Activated T-helper 17 cell treated with anti-CD3 and anti-CD28 coated beads, Interleukin-2, amount 50 U/mL, for 72 hours (primary cell): ENCODE measurements at regions not wholly inside any gene's neighbourhood (a gene's known extent, or its start where the extent isn't known, plus 50 kb on each side); places are given as distances from the start of the nearest gene placed in this dataset.

Experiments
- ATAC-seq: fragments of 150-1000 bp; cut with Tn5 transposase; replicated peaks from 2 replicates; pipeline ENCODE4 v1.10.0; 2021; ENCODE audit warnings: mild to moderate bottlenecking, moderate library complexity
- H3K27ac Mint-ChIP-seq: one replicate; pipeline ENCODE4 v1.8.0; 2022; ENCODE audit warnings: mixed read lengths
- H3K27me3 Mint-ChIP-seq: one replicate; pipeline ENCODE4 v1.8.0; 2022; ENCODE audit warnings: mixed read lengths
- H3K36me3 Mint-ChIP-seq: one replicate; pipeline ENCODE4 v1.8.0; 2022; ENCODE audit warnings: low read depth, mild to moderate bottlenecking, mixed read lengths
- H3K4me1 Mint-ChIP-seq: one replicate; pipeline ENCODE4 v1.8.0; 2022; ENCODE audit warnings: mixed read lengths
- H3K4me3 Mint-ChIP-seq: one replicate; pipeline ENCODE4 v1.8.0; 2022; ENCODE audit warnings: mild to moderate bottlenecking, mixed read lengths
- H3K9me3 Mint-ChIP-seq: one replicate; pipeline ENCODE4 v1.8.0; 2022; ENCODE audit warnings: mixed read lengths

- ATAC-seq = no peak
- Mint-ChIP-seq H3K27ac (no peak overlapping the region), H3K4me3 (no peak overlapping the region), H3K9me3 (peaks cover 4% of the 10 kb centered on the region), H3K36me3 (no peaks in the 10 kb centered on the region), H3K27me3 (no peaks in the 10 kb centered on the region), H3K4me1 (no peaks in the 10 kb centered on the region)
Measured at GRCh38 chr3:5517921-5518320, 330.4 kb downstream of the EDEM1 start.

DNA sequence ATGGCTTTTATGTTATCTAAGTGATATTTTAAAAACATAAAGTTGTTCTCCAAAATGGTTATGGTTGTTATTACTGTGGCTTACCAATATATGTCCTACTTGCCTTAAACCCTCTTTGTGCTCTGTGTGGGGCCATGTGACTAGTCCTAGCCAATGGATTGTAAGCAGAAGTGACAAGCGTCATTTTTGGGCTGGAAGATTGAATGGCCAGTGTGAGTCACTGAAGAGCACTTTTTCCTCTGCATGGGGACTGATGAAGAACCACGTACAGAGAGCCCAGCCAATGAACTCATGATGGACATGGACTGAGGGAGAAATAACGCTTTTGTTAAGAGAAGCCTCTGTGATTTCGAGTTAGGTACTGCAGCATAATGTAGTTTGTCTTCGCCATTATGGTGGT lies 332.7 kb downstream of the EDEM1 start:
- H3K4me1 Mint-ChIP-seq = no peaks in the 10 kb centered on the region
- no peak overlapping the region for H3K4me3 Mint-ChIP-seq
- ATAC-seq = no peak
- no peak overlapping the region for H3K27ac Mint-ChIP-seq
- H3K36me3 Mint-ChIP-seq = no peaks in the 10 kb centered on the region
- no peaks in the 10 kb centered on the region for H3K27me3 Mint-ChIP-seq
- H3K9me3 Mint-ChIP-seq = no peaks in the 10 kb centered on the region

DNA sequence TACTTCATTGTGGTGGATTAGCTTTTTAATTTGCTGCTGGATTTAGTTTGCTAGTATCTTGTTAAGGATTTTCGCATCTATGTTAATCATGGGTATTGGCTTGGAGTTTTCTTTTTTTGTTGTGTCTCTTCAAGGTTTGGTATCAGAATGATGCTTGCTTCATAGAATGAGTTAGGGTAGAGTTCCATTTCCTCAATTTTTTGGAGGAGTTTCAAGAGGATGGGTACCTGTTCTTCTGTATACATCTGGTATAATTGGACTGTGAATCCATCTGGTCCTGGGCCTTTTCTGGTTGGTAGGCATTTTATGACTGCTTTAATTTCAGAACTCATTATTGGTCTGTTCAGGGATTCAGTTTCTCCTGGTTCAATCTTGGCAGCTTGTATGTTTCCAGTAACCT lies 335.6 kb downstream of the EDEM1 start:
- H3K27ac Mint-ChIP-seq = no peak overlapping the region
- no peaks in the 10 kb centered on the region for H3K36me3 Mint-ChIP-seq
- no peaks in the 10 kb centered on the region for H3K4me1 Mint-ChIP-seq
- no peaks in the 10 kb centered on the region for H3K27me3 Mint-ChIP-seq
- H3K9me3 Mint-ChIP-seq = no peaks in the 10 kb centered on the region
- ATAC-seq = no peak
- H3K4me3 Mint-ChIP-seq = no peak overlapping the region

DNA sequence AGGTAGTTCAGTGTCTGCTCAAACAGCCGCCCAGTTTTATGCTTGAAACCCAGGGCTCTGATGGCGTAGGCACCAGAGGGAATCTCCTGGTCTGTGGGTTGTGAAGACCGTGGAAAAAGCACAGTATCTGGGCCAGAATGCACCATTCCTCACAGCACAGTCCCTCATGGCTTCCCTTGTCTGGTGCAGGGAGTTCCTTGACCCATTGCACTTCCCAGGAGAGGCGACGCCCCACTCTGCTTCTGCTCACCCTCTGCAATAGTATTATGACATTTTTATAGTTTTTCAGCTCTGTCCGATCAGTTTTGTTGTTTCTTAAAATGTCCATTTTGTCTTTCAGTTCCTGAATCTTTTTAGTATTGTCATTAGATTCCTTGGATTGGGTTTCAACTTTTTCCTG lies 343.5 kb downstream of the EDEM1 start:
- H3K9me3 Mint-ChIP-seq = no peaks in the 10 kb centered on the region
- no peaks in the 10 kb centered on the region for H3K27me3 Mint-ChIP-seq
- no peaks in the 10 kb centered on the region for H3K4me1 Mint-ChIP-seq
- no peak for ATAC-seq
- H3K4me3 Mint-ChIP-seq = no peak overlapping the region
- H3K36me3 Mint-ChIP-seq = no peaks in the 10 kb centered on the region
- no peak overlapping the region for H3K27ac Mint-ChIP-seq

DNA sequence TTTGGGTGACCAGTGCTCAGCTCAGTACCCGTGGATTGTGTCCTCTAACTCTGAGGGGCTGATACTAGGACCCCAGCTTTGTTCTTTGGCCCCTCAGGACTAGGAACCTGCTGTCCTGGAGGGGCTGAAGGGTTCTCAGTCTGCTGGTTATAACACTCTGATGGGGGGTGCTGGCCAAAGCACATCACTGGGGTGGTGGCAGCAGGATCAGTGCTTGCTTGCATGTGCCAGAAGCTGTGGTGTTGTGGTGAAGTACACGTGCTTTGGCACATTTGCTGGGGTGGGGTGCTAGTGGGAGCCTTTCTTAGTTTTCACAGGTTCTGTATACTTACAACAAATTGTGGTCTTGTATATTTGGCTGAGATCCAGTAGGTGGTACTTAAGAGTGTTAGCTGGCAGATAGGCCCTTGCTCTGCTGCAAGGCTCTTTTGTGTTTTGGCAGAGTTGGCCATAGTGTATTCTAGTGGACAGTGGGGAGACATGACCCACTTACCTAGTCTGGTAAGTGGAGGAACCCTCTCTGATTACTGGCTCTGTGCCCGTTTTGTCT lies 344.3 kb downstream of the EDEM1 start:
- Mint-ChIP-seq H3K4me3 (no peak overlapping the region), H3K27ac (no peak overlapping the region), H3K9me3 (no peaks in the 10 kb centered on the region), H3K36me3 (no peaks in the 10 kb centered on the region), H3K4me1 (no peaks in the 10 kb centered on the region), H3K27me3 (no peaks in the 10 kb centered on the region)
- ATAC-seq = no peak

DNA sequence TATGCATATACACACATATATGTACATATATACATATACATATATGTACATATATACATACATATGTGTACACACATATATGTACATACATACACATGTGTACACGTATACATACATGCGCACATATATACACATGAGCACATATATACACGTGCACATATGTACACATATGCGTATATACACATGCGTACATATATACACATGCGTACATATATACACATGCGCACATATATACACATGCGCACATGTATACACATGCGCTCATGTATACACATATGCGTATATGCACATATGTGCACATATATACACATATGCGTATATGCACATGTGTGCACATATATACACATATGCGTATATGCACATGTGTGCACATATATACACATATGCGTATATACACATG lies 353.0 kb downstream of the EDEM1 start:
- Mint-ChIP-seq H3K36me3 (no peaks in the 10 kb centered on the region), H3K27me3 (no peaks in the 10 kb centered on the region), H3K27ac (no peak overlapping the region), H3K4me3 (no peak overlapping the region), H3K4me1 (no peaks in the 10 kb centered on the region), H3K9me3 (peaks cover 12% of the 10 kb centered on the region)
- no peak for ATAC-seq

- no peak for ATAC-seq
- Mint-ChIP-seq H3K27me3 (no peaks in the 10 kb centered on the region), H3K36me3 (no peaks in the 10 kb centered on the region), H3K4me1 (no peaks in the 10 kb centered on the region), H3K4me3 (no peak overlapping the region), H3K27ac (no peak overlapping the region), H3K9me3 (peaks cover 14% of the 10 kb centered on the region)
Measured at GRCh38 chr3:5542472-5542871, 355.0 kb downstream of the EDEM1 start.

- no peak overlapping the region for H3K4me3 Mint-ChIP-seq
- H3K36me3 Mint-ChIP-seq = no peaks in the 10 kb centered on the region
- no peaks in the 10 kb centered on the region for H3K27me3 Mint-ChIP-seq
- no peaks in the 10 kb centered on the region for H3K4me1 Mint-ChIP-seq
- peaks cover 14% of the 10 kb centered on the region for H3K9me3 Mint-ChIP-seq
- no peak for ATAC-seq
- no peak overlapping the region for H3K27ac Mint-ChIP-seq
Measured at GRCh38 chr3:5543047-5543446, 355.5 kb downstream of the EDEM1 start.

DNA sequence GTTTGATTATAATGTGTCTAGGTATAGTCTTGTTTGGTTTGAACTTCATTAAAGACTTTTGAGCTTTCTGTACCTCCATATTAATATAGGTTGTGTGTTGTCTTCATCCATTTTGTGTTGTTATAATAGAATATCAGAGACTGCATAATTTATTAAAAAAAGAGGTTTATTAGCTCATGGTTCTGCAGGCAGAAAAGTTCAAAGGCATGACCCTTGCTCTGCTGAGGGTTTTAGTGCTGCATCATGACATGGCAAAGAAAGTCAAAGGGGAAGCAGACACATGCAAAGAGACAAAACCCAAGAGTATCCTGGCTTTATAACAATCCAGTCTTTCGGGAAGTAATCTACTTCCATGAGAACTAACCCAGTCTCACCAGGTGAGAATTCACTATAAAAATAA lies 358.2 kb downstream of the EDEM1 start:
- H3K27ac Mint-ChIP-seq = no peak overlapping the region
- H3K27me3 Mint-ChIP-seq = peaks cover 2% of the 10 kb centered on the region
- no peak for ATAC-seq

DNA sequence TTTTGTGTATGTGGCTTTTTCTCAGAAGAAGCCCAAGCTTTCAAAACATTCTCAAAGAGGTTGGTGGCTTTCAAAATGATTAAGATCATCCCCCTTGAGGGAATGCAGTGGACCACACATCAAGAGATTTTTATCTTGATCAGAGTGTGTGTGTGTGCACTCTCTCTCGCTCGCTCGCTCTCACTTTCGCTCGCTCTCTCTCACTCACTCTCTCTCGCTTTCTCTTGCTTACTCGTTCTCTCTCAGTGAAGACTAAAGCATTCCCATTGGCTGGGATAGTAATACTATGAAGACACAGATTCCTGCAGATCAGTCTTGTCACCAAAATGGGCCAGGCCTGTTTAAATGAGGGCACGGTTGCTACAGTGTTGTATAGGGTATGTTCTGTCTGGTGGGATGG lies 365.7 kb downstream of the EDEM1 start:
- ATAC-seq = no peak
- no peaks in the 10 kb centered on the region for H3K36me3 Mint-ChIP-seq

More for the DNA sequence above, 358.2 kb downstream of the EDEM1 start:
- H3K4me3 Mint-ChIP-seq = no peak overlapping the region
- peaks cover 18% of the 10 kb centered on the region for H3K9me3 Mint-ChIP-seq
- no peaks in the 10 kb centered on the region for H3K4me1 Mint-ChIP-seq
- no peaks in the 10 kb centered on the region for H3K36me3 Mint-ChIP-seq

GRCh38 chr3:5554245-5554747 lies 366.8 kb downstream of the EDEM1 start:
- no peaks in the 10 kb centered on the region for H3K36me3 Mint-ChIP-seq
- H3K9me3 Mint-ChIP-seq = peaks cover 4% of the 10 kb centered on the region
- H3K27ac Mint-ChIP-seq = no peak overlapping the region
- peaks cover 7% of the 10 kb centered on the region for H3K27me3 Mint-ChIP-seq
- no peak overlapping the region for H3K4me3 Mint-ChIP-seq
- no peaks in the 10 kb centered on the region for H3K4me1 Mint-ChIP-seq
- ATAC-seq = no peak

More for the DNA sequence above, 365.7 kb downstream of the EDEM1 start:
- no peak overlapping the region for H3K4me3 Mint-ChIP-seq
- H3K27ac Mint-ChIP-seq = no peak overlapping the region
- no peaks in the 10 kb centered on the region for H3K4me1 Mint-ChIP-seq
- H3K27me3 Mint-ChIP-seq = peaks cover 7% of the 10 kb centered on the region
- H3K9me3 Mint-ChIP-seq = peaks cover 8% of the 10 kb centered on the region

- H3K27ac Mint-ChIP-seq = no peak overlapping the region
- no peak overlapping the region for H3K4me3 Mint-ChIP-seq
- H3K27me3 Mint-ChIP-seq = no peaks in the 10 kb centered on the region
- no peak for ATAC-seq
- H3K9me3 Mint-ChIP-seq = no peaks in the 10 kb centered on the region
- H3K4me1 Mint-ChIP-seq = no peaks in the 10 kb centered on the region
- no peaks in the 10 kb centered on the region for H3K36me3 Mint-ChIP-seq
Measured at GRCh38 chr3:5560199-5560598, 372.7 kb downstream of the EDEM1 start.

DNA sequence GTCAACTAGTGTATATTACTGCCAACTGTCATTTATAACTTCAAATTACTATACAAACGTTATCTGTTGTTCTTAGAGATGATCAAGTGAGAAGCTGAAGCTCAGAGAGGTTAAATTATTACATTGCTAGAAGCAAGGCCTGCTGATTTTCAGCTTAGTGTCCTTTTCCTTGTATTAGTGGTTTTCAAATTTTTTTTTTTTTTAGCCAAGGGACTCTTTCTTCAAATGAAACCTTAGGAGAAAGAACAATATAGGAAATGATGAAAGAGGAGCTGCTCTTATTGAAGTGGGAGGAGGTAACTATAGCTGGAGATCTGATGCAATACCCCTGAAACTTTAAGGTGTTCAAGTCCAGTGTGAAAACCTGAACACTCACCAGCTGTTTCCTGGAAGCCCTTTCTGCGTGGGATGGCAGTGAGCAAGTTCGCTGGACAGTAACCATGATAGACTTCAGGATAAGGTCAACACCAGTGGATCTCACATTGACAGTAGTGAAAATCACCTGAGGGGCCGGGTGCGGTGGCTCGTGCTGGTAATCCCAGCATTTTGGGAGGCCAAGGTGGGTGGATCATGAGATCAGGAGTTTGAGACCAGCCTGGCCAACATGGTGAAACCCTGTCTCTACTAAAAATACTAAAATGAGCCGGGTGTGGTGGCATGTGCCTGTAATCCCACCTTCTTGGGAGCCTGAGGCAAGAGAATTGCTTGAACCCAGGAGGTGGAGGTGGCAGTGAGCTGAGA lies 376.2 kb downstream of the EDEM1 start:
- ATAC-seq = no peak
- H3K36me3 Mint-ChIP-seq = no peaks in the 10 kb centered on the region
- no peaks in the 10 kb centered on the region for H3K9me3 Mint-ChIP-seq
- H3K27me3 Mint-ChIP-seq = peaks cover 3% of the 10 kb centered on the region
- H3K27ac Mint-ChIP-seq = no peak overlapping the region
- H3K4me3 Mint-ChIP-seq = no peak overlapping the region
- no peaks in the 10 kb centered on the region for H3K4me1 Mint-ChIP-seq

- no peak overlapping the region for H3K4me3 Mint-ChIP-seq
- no peak overlapping the region for H3K27ac Mint-ChIP-seq
- H3K9me3 Mint-ChIP-seq = no peaks in the 10 kb centered on the region
- peaks cover 3% of the 10 kb centered on the region for H3K27me3 Mint-ChIP-seq
- H3K4me1 Mint-ChIP-seq = no peaks in the 10 kb centered on the region
- no peaks in the 10 kb centered on the region for H3K36me3 Mint-ChIP-seq
- ATAC-seq = no peak
Measured at GRCh38 chr3:5564278-5564666, 376.8 kb downstream of the EDEM1 start.

DNA sequence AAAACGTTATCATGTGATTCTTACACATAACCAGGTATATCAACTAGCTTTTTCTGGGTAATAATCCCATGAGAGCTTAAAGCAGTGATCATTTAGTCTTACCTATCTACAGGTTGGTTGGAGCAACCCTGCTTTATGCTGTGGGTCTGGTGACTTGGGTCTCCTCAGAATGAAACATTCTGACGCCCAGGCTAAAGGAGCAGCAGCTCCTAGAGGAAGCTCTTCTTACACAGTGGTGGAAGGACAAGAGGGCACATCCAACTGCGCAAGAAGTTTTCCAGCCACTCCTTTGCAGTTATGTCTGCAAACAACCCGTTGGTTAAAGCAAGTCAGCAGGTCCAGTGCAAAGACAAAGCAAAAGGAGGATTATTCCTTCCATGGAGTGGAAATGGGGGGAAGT lies 377.5 kb downstream of the EDEM1 start:
- no peaks in the 10 kb centered on the region for H3K4me1 Mint-ChIP-seq
- no peak for ATAC-seq
- H3K36me3 Mint-ChIP-seq = no peaks in the 10 kb centered on the region
- no peak overlapping the region for H3K4me3 Mint-ChIP-seq
- H3K27me3 Mint-ChIP-seq = peaks cover 3% of the 10 kb centered on the region
- H3K27ac Mint-ChIP-seq = no peak overlapping the region
- no peaks in the 10 kb centered on the region for H3K9me3 Mint-ChIP-seq
